ENCODE measurements at regions not wholly inside any gene's neighbourhood (a gene's known extent, or its start where the extent isn't known, plus 50 kb on each side); places are given as distances from the start of the nearest gene placed in this dataset.

- POLR2A ChIA-PET: no interaction called here
- CTCF ChIA-PET: interaction anchor here (0.6 to 0.8 kb wide), 2 partner anchors 90 to 126 kb away, joined by 3 to 4 read pairs; no protein-coding TSS in a partner anchor
- DNase-seq (ENCODE audit: low read depth): no peak
- no peaks in the 10 kb centered on the region for H3K27me3 ChIP-seq (ENCODE audit: control insufficient read depth, insufficient read depth, low read length)
- no peaks in the 10 kb centered on the region for H3K36me3 ChIP-seq (ENCODE audit: control insufficient read depth, insufficient read depth, low read length)
- no peak overlapping the region for H3K4me3 ChIP-seq (ENCODE audit: low read depth, low read length)
- TF ChIP-seq CTCF (IDR thresholded peaks at IDR 0.05; ENCODE audit: insufficient read depth, low read depth, low read length): no peak
Observed at GRCh38 chr3:161915418-161915750, 418.8 kb downstream of the OTOL1 start.

DNA sequence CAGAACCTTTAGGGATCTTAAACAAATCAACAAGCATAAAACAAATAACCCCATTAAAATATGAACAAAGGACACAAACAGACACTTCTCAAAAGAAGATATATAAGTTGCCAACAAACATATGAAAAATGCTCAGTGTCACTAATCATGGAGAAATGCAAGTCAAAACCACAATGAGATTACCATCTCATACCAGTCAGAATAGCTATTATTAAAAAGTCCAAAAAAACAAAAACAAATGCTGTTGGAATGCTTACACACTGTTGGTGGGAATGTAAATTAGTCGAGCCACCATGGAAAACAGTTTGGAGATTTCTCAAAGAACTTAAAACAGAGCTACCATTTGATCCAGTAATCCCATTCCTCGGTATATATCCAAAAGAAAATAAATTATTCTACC is 423.6 kb downstream of the OTOL1 start:
- POLR2A ChIA-PET: no interaction called here
- no peak for TF ChIP-seq CTCF (IDR thresholded peaks at IDR 0.05; ENCODE audit: insufficient read depth, low read depth, low read length)
- Histone ChIP-seq H3K4me3 (ENCODE audit: low read depth, low read length) (no peak overlapping the region), H3K27me3 (ENCODE audit: control insufficient read depth, insufficient read depth, low read length) (no peaks in the 10 kb centered on the region), H3K36me3 (ENCODE audit: control insufficient read depth, insufficient read depth, low read length) (no peaks in the 10 kb centered on the region)
- CTCF ChIA-PET: no interaction called here
- peak; percentile 10 for DNase-seq (ENCODE audit: low read depth)

DNA sequence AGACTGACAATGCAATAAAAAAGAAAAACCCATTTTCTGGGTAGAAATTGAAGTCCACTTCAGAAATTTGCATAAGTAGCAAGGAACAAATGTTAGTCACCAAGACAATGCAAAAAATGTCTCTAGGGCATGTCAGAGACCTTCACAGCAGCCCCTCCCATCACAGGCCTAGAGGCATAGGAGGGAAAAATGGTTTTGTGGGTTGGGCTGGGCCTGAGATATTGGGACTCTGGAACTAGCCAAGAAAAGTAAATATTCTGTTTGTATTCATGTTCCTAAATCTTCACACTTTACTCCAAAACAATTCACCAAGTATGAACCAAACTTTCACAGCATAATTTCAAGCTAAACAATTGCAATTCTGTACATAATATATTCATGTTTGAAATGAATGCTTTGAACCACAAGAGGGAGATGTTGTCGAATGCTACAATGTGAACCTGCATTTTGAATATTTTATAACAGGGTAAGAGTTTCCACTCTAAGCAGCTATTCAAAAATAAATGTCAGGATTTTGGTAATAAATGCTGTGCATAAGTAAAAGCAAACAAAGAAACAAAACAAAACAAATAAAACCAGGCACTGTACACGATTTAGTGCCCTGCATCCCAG is 429.2 kb downstream of the OTOL1 start:
- CTCF ChIA-PET: interaction anchor here (0.5 kb wide), 1 partner anchor 40 kb away, joined by 3 read pairs; no protein-coding TSS in a partner anchor
- TF ChIP-seq CTCF (IDR thresholded peaks at IDR 0.05; ENCODE audit: insufficient read depth, low read depth, low read length): peak; percentile 12; the same call in 1 of the 2 replicates
- no peak for DNase-seq (ENCODE audit: low read depth)

DNA sequence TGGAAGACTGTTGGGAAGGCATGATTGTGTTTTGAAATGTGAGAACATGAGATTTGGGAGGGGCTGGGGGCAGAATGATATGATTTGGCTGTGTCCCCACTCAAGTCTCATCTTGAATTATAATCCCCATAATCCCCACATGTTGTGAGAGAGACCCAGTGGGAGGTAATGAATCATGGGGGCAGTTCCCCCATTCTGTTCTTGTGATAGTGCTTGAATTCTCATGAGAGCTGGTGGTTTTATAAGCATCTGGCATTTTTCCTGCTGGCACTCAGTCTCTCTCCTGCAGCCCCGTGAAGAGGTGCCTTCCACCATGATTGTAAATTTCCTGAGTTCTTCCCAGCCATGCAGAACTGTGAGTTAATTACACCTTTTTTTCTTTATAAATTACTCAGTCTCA is 430.5 kb downstream of the OTOL1 start:
- POLR2A ChIA-PET: no interaction called here
- Histone ChIP-seq H3K27me3 (ENCODE audit: control insufficient read depth, insufficient read depth, low read length) (no peaks in the 10 kb centered on the region), H3K4me3 (ENCODE audit: low read depth, low read length) (no peak overlapping the region), H3K36me3 (ENCODE audit: control insufficient read depth, insufficient read depth, low read length) (no peaks in the 10 kb centered on the region)
- no peak for TF ChIP-seq CTCF (IDR thresholded peaks at IDR 0.05; ENCODE audit: insufficient read depth, low read depth, low read length)
- CTCF ChIA-PET: no interaction called here
- no peak for DNase-seq (ENCODE audit: low read depth)

More for the DNA sequence above, 429.2 kb downstream of the OTOL1 start:
- H3K36me3 ChIP-seq (ENCODE audit: control insufficient read depth, insufficient read depth, low read length): no peaks in the 10 kb centered on the region
- H3K27me3 ChIP-seq (ENCODE audit: control insufficient read depth, insufficient read depth, low read length): no peaks in the 10 kb centered on the region
- POLR2A ChIA-PET: no interaction called here
- H3K4me3 ChIP-seq (ENCODE audit: low read depth, low read length): no peak overlapping the region

GRCh38 chr3:161939918-161940620 is 443.5 kb downstream of the OTOL1 start:
- H3K27me3 ChIP-seq (ENCODE audit: control insufficient read depth, insufficient read depth, low read length): no peaks in the 10 kb centered on the region
- H3K36me3 ChIP-seq (ENCODE audit: control insufficient read depth, insufficient read depth, low read length): no peaks in the 10 kb centered on the region
- DNase-seq (ENCODE audit: low read depth): no peak
- TF ChIP-seq CTCF (IDR thresholded peaks at IDR 0.05; ENCODE audit: insufficient read depth, low read depth, low read length): no peak
- ChIA-PET POLR2A (no interaction called here), CTCF (interaction anchor here (0.6 to 1.1 kb wide), 2 partner anchors 13 to 274 kb away, joined by 3 to 4 read pairs; no protein-coding TSS in a partner anchor)
- H3K4me3 ChIP-seq (ENCODE audit: low read depth, low read length): no peak overlapping the region
